ENCODE measurements at regions not wholly inside any gene's neighbourhood (a gene's known extent, or its start where the extent isn't known, plus 50 kb on each side); places are given as distances from the start of the nearest gene placed in this dataset.

GRCh38 chr13:80605716-80606115, 264.8 kb upstream of the SPRY2 start:
- no peak for DNase-seq (ENCODE audit: low read depth)
- no peak for TF ChIP-seq CTCF (conservative IDR thresholded peaks at IDR 0.05; ENCODE audit: low read length)
- H3K4me3 ChIP-seq (ENCODE audit: low read length), result no peak overlapping the region

- DNase-seq (ENCODE audit: low read depth), result no peak
- no peak overlapping the region for H3K4me3 ChIP-seq (ENCODE audit: low read length)
- TF ChIP-seq CTCF (conservative IDR thresholded peaks at IDR 0.05; ENCODE audit: low read length), result no peak
Measured at GRCh38 chr13:80605011-80605410, 264.1 kb upstream of the SPRY2 start.

- no peak for TF ChIP-seq CTCF (conservative IDR thresholded peaks at IDR 0.05; ENCODE audit: low read length)
- no peak overlapping the region for H3K4me3 ChIP-seq (ENCODE audit: low read length)
- no peak for DNase-seq (ENCODE audit: low read depth)
Measured at GRCh38 chr13:80604098-80604497, 263.2 kb upstream of the SPRY2 start.

- no peak overlapping the region for H3K4me3 ChIP-seq (ENCODE audit: low read length)
- DNase-seq (ENCODE audit: low read depth), result no peak
- TF ChIP-seq CTCF (conservative IDR thresholded peaks at IDR 0.05; ENCODE audit: low read length), result no peak
Measured at GRCh38 chr13:80603351-80603750, 262.4 kb upstream of the SPRY2 start.

GRCh38 chr13:80599765-80600164, 258.8 kb upstream of the SPRY2 start:
- no peak overlapping the region for H3K4me3 ChIP-seq (ENCODE audit: low read length)
- DNase-seq (ENCODE audit: low read depth), result no peak
- TF ChIP-seq CTCF (conservative IDR thresholded peaks at IDR 0.05; ENCODE audit: low read length), result no peak

GRCh38 chr13:80598189-80598588, 257.3 kb upstream of the SPRY2 start:
- DNase-seq (ENCODE audit: low read depth), result no peak
- no peak for TF ChIP-seq CTCF (conservative IDR thresholded peaks at IDR 0.05; ENCODE audit: low read length)

GRCh38 chr13:80591976-80592740, 251.2 kb upstream of the SPRY2 start:
- H3K4me3 ChIP-seq (ENCODE audit: low read length), result no peak overlapping the region
- TF ChIP-seq CTCF (conservative IDR thresholded peaks at IDR 0.05; ENCODE audit: low read length), result no peak
- no peak for DNase-seq (ENCODE audit: low read depth)

More at GRCh38 chr13:80598189-80598588, 257.3 kb upstream of the SPRY2 start:
- H3K4me3 ChIP-seq (ENCODE audit: low read length), result no peak overlapping the region

Data from AG10803 (cell line).